A549 (cell line): ENCODE measurements at regions not wholly inside any gene's neighbourhood (a gene's known extent, or its start where the extent isn't known, plus 50 kb on each side); places are given as distances from the start of the nearest gene placed in this dataset.

Experiments
- MAZ ChIP-seq: fragments of 150-350 bp; IDR thresholded peaks from 2 replicates; pipeline ENCODE4 v1.6.1; 2014; ENCODE audit warnings: antibody characterized with exemption, low read depth, low read length, borderline replicate concordance
- POLR2A ChIP-seq: IDR thresholded peaks from 2 replicates; pipeline ENCODE4 v1.6.1; 2012; ENCODE audit warnings: mild to moderate bottlenecking, low read length
- POLR2AphosphoS2 ChIP-seq: conservative IDR thresholded peaks from 2 replicates; pipeline ENCODE4 v1.6.1; 2012; ENCODE audit warnings: low read length, improper control_type of control experiment, inconsistent platforms
- TF ChIP-seq, protein P1 (sequence below): fragments of >200 bp; sonication (Bioruptor Twin); formaldehyde crosslinking; IDR thresholded peaks from 3 replicates; pipeline ENCODE4 v1.5.1; 2016
- TF ChIP-seq, protein P2 (sequence below): fragments of 150-350 bp; IDR thresholded peaks from 2 replicates; pipeline ENCODE4 v1.6.1; 2014; ENCODE audit warnings: low read depth, mild to moderate bottlenecking, low read length
- TF ChIP-seq, protein P3 (sequence below): fragments of 450-650 bp; IDR thresholded peaks from 2 replicates; pipeline ENCODE4 v1.6.1; 2014; ENCODE audit warnings: antibody characterized with exemption
- TF ChIP-seq, protein P4 (sequence below): fragments of >200 bp; sonication (Bioruptor Twin); formaldehyde crosslinking; IDR thresholded peaks from 3 replicates; pipeline ENCODE4 v1.6.1; 2016

DNA sequence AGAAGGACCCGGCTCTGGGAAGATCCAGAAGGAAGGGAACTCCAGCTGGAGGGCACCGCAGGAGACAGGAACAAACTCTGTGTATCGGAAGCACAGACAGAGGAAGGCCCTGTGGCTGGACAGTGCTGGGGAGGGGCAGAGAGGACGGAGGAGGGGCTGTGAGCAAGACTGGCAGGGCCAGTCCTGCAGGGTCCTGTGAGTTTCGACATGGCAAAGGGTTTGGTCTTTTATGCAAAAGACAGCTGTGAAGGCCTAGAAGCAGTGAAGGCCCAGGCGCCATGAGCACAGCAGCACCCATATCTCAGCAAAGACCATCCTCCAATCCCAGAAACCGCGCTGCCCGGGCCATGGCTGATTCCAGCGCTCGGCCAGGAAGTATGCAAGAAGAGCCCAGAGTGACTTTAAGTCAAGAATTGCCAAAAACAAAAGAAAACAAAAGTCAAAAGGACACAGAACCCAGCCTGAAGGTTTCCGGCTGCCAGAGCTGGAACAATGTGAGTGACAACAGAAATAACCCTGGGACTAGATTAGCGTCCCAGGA is 126.5 kb downstream of the NCOR2 start:
- no peak for TF ChIP-seq MAZ
- TF ChIP-seq, protein P1, sequence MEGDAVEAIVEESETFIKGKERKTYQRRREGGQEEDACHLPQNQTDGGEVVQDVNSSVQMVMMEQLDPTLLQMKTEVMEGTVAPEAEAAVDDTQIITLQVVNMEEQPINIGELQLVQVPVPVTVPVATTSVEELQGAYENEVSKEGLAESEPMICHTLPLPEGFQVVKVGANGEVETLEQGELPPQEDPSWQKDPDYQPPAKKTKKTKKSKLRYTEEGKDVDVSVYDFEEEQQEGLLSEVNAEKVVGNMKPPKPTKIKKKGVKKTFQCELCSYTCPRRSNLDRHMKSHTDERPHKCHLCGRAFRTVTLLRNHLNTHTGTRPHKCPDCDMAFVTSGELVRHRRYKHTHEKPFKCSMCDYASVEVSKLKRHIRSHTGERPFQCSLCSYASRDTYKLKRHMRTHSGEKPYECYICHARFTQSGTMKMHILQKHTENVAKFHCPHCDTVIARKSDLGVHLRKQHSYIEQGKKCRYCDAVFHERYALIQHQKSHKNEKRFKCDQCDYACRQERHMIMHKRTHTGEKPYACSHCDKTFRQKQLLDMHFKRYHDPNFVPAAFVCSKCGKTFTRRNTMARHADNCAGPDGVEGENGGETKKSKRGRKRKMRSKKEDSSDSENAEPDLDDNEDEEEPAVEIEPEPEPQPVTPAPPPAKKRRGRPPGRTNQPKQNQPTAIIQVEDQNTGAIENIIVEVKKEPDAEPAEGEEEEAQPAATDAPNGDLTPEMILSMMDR: no peak
- no peak for TF ChIP-seq POLR2A
- TF ChIP-seq, protein P2, sequence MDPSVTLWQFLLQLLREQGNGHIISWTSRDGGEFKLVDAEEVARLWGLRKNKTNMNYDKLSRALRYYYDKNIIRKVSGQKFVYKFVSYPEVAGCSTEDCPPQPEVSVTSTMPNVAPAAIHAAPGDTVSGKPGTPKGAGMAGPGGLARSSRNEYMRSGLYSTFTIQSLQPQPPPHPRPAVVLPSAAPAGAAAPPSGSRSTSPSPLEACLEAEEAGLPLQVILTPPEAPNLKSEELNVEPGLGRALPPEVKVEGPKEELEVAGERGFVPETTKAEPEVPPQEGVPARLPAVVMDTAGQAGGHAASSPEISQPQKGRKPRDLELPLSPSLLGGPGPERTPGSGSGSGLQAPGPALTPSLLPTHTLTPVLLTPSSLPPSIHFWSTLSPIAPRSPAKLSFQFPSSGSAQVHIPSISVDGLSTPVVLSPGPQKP: no peak
- TF ChIP-seq, protein P3, sequence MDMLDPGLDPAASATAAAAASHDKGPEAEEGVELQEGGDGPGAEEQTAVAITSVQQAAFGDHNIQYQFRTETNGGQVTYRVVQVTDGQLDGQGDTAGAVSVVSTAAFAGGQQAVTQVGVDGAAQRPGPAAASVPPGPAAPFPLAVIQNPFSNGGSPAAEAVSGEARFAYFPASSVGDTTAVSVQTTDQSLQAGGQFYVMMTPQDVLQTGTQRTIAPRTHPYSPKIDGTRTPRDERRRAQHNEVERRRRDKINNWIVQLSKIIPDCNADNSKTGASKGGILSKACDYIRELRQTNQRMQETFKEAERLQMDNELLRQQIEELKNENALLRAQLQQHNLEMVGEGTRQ: no peak
- no peak for TF ChIP-seq POLR2AphosphoS2
- TF ChIP-seq, protein P4, sequence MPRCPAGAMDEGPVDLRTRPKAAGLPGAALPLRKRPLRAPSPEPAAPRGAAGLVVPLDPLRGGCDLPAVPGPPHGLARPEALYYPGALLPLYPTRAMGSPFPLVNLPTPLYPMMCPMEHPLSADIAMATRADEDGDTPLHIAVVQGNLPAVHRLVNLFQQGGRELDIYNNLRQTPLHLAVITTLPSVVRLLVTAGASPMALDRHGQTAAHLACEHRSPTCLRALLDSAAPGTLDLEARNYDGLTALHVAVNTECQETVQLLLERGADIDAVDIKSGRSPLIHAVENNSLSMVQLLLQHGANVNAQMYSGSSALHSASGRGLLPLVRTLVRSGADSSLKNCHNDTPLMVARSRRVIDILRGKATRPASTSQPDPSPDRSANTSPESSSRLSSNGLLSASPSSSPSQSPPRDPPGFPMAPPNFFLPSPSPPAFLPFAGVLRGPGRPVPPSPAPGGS: no peak
